Thyroid gland (tissue), 4 donors: ENCODE measurements at regions not wholly inside any gene's neighbourhood (a gene's known extent, or its start where the extent isn't known, plus 50 kb on each side); places are given as distances from the start of the nearest gene placed in this dataset.

Source experiments
- CTCF ChIP-seq, 6 experiments: fragments of 200-600 bp in 3 of 6; fragments of 450-650 bp in 3 of 6; sonication (generic) in 3 of 6; IDR thresholded peaks; one replicate each; pipeline ENCODE4 v1.5.1; 2016 to 2019; ENCODE audit warnings: antibody characterized with exemption in 6 of 6, mild to moderate bottlenecking in 2 of 6, inconsistent platforms in 1 of 6, moderate library complexity in 1 of 6
- POLR2A ChIP-seq, 2 donors: fragments of 450-650 bp; IDR thresholded peaks; one replicate each; pipeline ENCODE4 v1.6.1; 2017; ENCODE audit warnings: antibody characterized with exemption in 2 of 2, mild to moderate bottlenecking in 2 of 2, moderate library complexity in 1 of 2

- TF ChIP-seq POLR2A (IDR thresholded peaks at IDR 0.05) (no peak), CTCF (IDR thresholded peaks at IDR 0.05) (no peak)
Measured at GRCh38 chr11:81424822-81425221, 1308.8 kb downstream of the FAM181B start.
